Endothelial cell (in vitro differentiated cells): ENCODE measurements at regions not wholly inside any gene's neighbourhood (a gene's known extent, or its start where the extent isn't known, plus 50 kb on each side); places are given as distances from the start of the nearest gene placed in this dataset.

Experiments
- DNase-seq: peaks from one replicate; pipeline ENCODE4 v3.0.0; 2021; ENCODE audit warnings: low spot score
- H3K27ac Mint-ChIP-seq: one replicate; pipeline ENCODE4 v1.8.0; 2021; ENCODE audit warnings: mixed read lengths, inconsistent platforms; ENCODE audit not compliant: unreplicated experiment
- H3K27me3 Mint-ChIP-seq: one replicate; pipeline ENCODE4 v1.8.0; 2021; ENCODE audit warnings: mild to moderate bottlenecking, moderate library complexity, mixed read lengths, inconsistent platforms; ENCODE audit not compliant: unreplicated experiment
- H3K36me3 Mint-ChIP-seq: one replicate; pipeline ENCODE4 v1.8.0; 2021; ENCODE audit warnings: mild to moderate bottlenecking, low read depth, mixed read lengths, inconsistent platforms; ENCODE audit not compliant: unreplicated experiment
- H3K4me1 Mint-ChIP-seq: one replicate; pipeline ENCODE4 v1.8.0; 2021; ENCODE audit warnings: mild to moderate bottlenecking, mixed read lengths, inconsistent platforms; ENCODE audit not compliant: unreplicated experiment
- H3K4me3 Mint-ChIP-seq: one replicate; pipeline ENCODE4 v1.8.0; 2021; ENCODE audit warnings: mild to moderate bottlenecking, mixed read lengths, inconsistent platforms; ENCODE audit not compliant: unreplicated experiment
- H3K9me3 Mint-ChIP-seq: one replicate; pipeline ENCODE4 v1.8.0; 2021; ENCODE audit warnings: mixed read lengths, inconsistent platforms; ENCODE audit not compliant: unreplicated experiment
- TF ChIP-seq, protein P1 (sequence below): fragments of 200-600 bp; sonication (generic); IDR thresholded peaks from one replicate; pipeline ENCODE4 v1.5.0; 2021; ENCODE audit warnings: antibody characterized with exemption; ENCODE audit not compliant: unreplicated experiment

DNA sequence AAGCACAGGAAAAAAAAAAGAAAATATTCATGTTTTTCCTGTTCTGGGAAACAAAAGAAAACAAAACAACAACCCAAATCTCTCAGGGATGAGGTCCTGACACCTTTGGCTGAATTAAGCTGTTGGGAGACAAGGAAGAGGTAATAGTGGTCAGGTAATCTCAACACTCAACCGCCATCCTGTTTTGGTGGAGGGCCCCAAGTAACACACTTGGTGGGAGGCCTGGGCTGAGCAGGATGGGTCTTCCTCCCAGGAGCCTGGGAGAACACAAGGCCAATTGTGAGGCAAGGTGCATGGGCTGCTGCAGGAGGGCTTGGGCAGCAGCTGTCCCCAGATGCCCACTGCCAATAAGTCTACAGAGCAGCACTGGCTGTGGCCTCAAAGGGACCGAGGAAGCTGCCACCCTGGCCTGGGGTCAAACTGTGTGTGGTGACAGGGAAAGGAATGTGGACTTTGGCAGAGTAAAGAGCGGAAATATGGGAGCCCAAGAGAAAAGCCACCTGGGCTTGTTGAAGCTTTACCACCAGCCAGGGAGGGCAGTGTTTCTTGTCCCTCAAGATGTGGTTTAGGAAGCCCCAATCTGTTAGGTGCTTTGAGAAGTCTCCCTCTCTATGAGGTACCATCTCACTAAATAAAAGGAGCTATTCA lies 93.5 kb upstream of the SLC25A13 start:
- DNase-seq, result no peak
- TF ChIP-seq, protein P1, sequence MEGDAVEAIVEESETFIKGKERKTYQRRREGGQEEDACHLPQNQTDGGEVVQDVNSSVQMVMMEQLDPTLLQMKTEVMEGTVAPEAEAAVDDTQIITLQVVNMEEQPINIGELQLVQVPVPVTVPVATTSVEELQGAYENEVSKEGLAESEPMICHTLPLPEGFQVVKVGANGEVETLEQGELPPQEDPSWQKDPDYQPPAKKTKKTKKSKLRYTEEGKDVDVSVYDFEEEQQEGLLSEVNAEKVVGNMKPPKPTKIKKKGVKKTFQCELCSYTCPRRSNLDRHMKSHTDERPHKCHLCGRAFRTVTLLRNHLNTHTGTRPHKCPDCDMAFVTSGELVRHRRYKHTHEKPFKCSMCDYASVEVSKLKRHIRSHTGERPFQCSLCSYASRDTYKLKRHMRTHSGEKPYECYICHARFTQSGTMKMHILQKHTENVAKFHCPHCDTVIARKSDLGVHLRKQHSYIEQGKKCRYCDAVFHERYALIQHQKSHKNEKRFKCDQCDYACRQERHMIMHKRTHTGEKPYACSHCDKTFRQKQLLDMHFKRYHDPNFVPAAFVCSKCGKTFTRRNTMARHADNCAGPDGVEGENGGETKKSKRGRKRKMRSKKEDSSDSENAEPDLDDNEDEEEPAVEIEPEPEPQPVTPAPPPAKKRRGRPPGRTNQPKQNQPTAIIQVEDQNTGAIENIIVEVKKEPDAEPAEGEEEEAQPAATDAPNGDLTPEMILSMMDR, result no peak

DNA sequence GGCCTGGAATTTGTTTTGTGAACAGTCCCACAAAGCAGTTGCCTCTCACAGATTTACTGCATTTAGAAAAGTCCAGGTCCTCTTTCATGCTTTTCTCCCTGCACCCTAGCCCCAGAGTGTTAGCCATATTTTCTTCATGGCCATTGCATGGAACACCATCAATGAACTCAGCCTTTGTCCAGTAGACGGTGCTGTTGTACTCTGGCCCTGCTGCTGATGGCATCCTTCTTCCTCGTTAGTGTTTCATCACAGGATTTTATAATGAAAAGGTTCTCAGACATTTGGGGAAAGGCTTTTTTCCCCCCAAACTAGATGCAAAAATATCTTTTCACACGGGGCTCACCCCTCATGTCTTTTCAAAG lies 93.0 kb upstream of the SLC25A13 start:
- TF ChIP-seq, protein P1, result peak; percentile 49

More for the DNA sequence above, 93.5 kb upstream of the SLC25A13 start:
- Mint-ChIP-seq H3K4me3 (no peak overlapping the region), H3K27me3 (peaks cover 2% of the 10 kb centered on the region), H3K36me3 (no peaks in the 10 kb centered on the region), H3K27ac (no peak overlapping the region), H3K9me3 (no peaks in the 10 kb centered on the region), H3K4me1 (peaks cover 17% of the 10 kb centered on the region)

DNA sequence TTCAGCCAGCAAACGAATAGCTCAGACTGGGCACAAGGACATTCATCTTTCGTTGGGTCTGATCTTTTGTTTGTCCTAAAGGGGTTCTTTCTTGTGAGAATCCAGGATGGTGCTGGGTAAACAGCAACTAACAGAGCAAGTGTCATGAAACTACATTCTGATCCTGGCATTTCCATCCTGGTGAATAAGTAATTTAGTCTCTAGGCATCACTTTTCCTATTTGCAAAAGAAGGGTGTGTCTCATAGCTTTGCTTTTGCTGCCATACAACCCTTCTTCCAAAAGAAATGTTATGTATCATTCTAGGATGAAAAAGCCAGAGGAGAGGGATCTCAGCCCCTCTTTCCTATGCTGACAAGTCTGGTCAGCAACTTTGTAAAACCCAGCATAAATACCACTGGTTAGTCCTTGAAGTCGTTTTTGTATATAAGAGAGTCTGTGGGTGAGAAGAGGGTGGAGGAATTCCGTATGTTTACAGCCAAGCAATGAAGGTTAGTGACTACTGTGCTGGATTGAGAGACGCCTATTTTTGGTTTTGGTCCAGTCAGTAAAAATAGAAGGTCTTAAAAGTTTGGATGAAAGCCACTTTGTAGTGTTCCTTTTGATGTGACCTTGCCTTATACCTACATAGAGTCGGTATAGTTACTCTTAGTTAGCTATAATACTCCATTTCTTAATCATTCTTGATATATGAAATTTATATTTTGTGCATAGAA lies 88.4 kb upstream of the SLC25A13 start:
- no peak overlapping the region for H3K27ac Mint-ChIP-seq
- H3K36me3 Mint-ChIP-seq, result no peaks in the 10 kb centered on the region

More for the DNA sequence above, 93.0 kb upstream of the SLC25A13 start:
- H3K36me3 Mint-ChIP-seq, result no peaks in the 10 kb centered on the region
- peaks cover 15% of the 10 kb centered on the region for H3K4me1 Mint-ChIP-seq
- H3K27me3 Mint-ChIP-seq, result peaks cover 2% of the 10 kb centered on the region
- H3K27ac Mint-ChIP-seq, result no peak overlapping the region
- DNase-seq, result peak; percentile 60
- no peaks in the 10 kb centered on the region for H3K9me3 Mint-ChIP-seq
- no peak overlapping the region for H3K4me3 Mint-ChIP-seq

DNA sequence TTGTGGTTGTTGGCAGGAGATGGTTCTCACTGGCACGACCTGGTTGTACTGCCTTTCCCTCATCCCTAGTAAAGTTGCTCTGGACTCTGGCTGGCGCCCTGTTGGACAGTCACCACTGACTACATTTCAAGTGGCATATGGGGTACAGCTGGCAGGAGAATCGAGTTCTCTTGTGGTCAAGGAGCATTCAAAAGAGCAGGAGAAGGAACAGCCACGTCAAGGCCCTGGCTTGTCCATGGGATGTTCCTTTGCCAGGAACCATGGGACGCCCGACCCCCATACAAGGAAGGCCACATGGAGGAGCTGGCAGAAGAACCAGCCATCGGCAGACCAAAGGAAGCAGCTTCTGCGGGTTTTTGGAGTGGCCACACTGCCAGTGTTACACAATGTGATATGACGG lies 87.0 kb upstream of the SLC25A13 start:
- H3K9me3 Mint-ChIP-seq, result no peaks in the 10 kb centered on the region
- H3K36me3 Mint-ChIP-seq, result no peaks in the 10 kb centered on the region
- no peak overlapping the region for H3K4me3 Mint-ChIP-seq
- H3K27me3 Mint-ChIP-seq, result no peaks in the 10 kb centered on the region
- no peak for DNase-seq
- no peaks in the 10 kb centered on the region for H3K4me1 Mint-ChIP-seq
- TF ChIP-seq, protein P1, result no peak
- no peak overlapping the region for H3K27ac Mint-ChIP-seq

More for the DNA sequence above, 88.4 kb upstream of the SLC25A13 start:
- H3K4me1 Mint-ChIP-seq, result peaks cover 11% of the 10 kb centered on the region
- DNase-seq, result no peak
- H3K4me3 Mint-ChIP-seq, result no peak overlapping the region
- H3K9me3 Mint-ChIP-seq, result no peaks in the 10 kb centered on the region
- TF ChIP-seq, protein P1, result no peak
- no peaks in the 10 kb centered on the region for H3K27me3 Mint-ChIP-seq

DNA sequence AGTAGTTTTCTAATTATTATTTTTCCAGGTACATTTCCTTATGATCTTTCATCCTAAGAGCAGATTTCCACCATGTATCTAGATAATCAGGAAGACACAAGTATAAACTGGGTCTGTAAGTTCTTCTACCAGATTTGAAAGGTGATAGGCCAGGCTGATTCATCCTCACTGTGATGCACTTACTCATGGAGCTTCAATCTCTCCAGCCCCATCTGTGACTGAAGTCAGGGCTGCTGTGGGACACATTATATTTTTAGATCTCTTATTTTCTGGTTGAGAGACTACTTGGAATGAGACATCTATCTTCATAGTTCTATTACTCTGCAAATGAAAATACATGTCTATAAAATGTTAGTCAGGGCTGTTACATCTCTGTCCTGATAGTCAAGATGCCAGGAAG lies 85.5 kb upstream of the SLC25A13 start:
- Mint-ChIP-seq H3K36me3 (no peaks in the 10 kb centered on the region), H3K9me3 (no peaks in the 10 kb centered on the region), H3K27ac (no peak overlapping the region), H3K4me1 (no peaks in the 10 kb centered on the region), H3K27me3 (no peaks in the 10 kb centered on the region), H3K4me3 (no peak overlapping the region)
- no peak for DNase-seq
- TF ChIP-seq, protein P1, result no peak
